RWPE1 (cell line): ENCODE measurements at regions not wholly inside any gene's neighbourhood (a gene's known extent, or its start where the extent isn't known, plus 50 kb on each side); places are given as distances from the start of the nearest gene placed in this dataset.

Experiments used
- CTCF ChIA-PET: fragments of 350-600 bp; sonication (Branson Sonifier 250); formaldehyde crosslinking; extraction: SDS; loops from one replicate; lab custom pipeline; 2021; lab: Yijun Ruan, JAX
- POLR2A ChIA-PET: fragments of 400-600 bp; formaldehyde crosslinking; extraction: SDS; loops from one replicate; lab custom pipeline; 2020; ENCODE audit warnings: antibody characterized with exemption; ENCODE audit not compliant: low non-redundant PET; lab: Yijun Ruan, JAX
- DNase-seq: peaks from one replicate; pipeline ENCODE4 v3.0.0; 2012; ENCODE audit warnings: low spot score
- H3K27ac ChIP-seq: fragments of 450-650 bp; 2 replicates; pipeline ENCODE4 v1.5.1; 2017
- TF ChIP-seq, protein P1 (sequence below): fragments of 450-650 bp; conservative IDR thresholded peaks from 2 replicates; pipeline ENCODE4 v1.5.1; 2017; ENCODE audit warnings: low read depth, mild to moderate bottlenecking

DNA sequence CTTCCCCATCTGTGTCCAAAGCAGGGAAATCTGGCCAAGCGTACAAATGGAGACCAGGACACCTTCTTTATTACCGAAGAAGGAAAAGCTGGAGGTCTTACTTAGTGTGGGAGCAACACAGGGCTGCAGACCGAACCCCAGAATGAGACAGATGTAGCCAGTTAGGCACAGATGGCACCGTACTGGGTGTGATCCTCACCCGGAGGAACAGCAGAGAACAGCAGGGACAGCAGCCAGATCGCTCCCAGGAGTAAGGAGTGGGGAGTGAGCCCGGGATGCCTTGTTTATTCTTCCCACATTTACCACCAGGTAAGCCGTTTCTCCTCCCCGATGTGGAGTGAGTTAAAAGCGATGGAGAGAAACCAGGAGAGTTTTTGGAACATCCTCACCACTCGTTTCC lies 150.7 kb upstream of the SPRED2 start:
- ChIA-PET POLR2A (no interaction called here), CTCF (no interaction called here)
- no peak overlapping the region for H3K27ac ChIP-seq
- DNase-seq: no peak
- TF ChIP-seq, protein P1, sequence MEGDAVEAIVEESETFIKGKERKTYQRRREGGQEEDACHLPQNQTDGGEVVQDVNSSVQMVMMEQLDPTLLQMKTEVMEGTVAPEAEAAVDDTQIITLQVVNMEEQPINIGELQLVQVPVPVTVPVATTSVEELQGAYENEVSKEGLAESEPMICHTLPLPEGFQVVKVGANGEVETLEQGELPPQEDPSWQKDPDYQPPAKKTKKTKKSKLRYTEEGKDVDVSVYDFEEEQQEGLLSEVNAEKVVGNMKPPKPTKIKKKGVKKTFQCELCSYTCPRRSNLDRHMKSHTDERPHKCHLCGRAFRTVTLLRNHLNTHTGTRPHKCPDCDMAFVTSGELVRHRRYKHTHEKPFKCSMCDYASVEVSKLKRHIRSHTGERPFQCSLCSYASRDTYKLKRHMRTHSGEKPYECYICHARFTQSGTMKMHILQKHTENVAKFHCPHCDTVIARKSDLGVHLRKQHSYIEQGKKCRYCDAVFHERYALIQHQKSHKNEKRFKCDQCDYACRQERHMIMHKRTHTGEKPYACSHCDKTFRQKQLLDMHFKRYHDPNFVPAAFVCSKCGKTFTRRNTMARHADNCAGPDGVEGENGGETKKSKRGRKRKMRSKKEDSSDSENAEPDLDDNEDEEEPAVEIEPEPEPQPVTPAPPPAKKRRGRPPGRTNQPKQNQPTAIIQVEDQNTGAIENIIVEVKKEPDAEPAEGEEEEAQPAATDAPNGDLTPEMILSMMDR: no peak

DNA sequence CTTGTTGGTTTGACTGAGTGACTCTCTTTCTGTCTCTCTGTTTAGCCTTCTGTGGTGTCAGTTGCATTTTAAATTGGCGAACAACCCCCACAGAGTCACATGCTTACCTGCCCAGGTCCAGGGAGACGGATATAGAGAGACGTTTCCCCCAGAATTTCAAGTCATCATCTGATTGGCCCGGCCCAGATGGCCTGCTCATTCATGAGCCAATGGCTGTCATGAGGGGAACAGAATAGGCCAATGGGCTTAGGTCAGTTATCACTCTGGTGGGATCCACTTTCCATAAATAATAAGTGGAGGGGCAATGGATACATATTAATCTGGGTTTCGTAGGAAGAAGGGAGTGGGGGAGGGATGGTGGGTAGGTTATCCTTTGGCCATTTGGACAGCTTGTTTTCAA lies 150.0 kb upstream of the SPRED2 start:
- DNase-seq: no peak
- ChIA-PET POLR2A (no interaction called here), CTCF (no interaction called here)
- TF ChIP-seq, protein P1: no peak
- H3K27ac ChIP-seq: no peak overlapping the region

DNA sequence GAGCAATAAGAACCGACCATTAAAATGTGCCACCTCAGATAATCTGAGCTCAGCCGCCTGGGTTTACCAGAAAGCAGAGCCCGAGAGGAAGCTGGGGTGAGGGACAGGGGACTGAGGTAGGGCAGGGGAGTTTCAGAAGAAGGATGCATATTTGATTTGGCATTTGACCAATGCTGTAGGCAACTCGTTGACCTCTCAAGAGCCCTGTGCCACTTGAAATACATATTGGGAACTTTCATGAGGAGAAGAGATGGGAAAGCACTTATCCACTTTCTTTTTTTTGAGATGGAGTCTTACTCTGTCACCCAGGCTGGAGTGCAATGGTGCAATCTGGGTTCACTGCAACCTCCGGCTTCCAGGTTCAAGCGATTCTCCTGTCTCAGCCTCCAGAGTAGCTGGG lies 148.4 kb upstream of the SPRED2 start:
- TF ChIP-seq, protein P1: no peak
- no peak for DNase-seq
- POLR2A ChIA-PET: no interaction called here
- H3K27ac ChIP-seq: no peak overlapping the region
- CTCF ChIA-PET: no interaction called here

DNA sequence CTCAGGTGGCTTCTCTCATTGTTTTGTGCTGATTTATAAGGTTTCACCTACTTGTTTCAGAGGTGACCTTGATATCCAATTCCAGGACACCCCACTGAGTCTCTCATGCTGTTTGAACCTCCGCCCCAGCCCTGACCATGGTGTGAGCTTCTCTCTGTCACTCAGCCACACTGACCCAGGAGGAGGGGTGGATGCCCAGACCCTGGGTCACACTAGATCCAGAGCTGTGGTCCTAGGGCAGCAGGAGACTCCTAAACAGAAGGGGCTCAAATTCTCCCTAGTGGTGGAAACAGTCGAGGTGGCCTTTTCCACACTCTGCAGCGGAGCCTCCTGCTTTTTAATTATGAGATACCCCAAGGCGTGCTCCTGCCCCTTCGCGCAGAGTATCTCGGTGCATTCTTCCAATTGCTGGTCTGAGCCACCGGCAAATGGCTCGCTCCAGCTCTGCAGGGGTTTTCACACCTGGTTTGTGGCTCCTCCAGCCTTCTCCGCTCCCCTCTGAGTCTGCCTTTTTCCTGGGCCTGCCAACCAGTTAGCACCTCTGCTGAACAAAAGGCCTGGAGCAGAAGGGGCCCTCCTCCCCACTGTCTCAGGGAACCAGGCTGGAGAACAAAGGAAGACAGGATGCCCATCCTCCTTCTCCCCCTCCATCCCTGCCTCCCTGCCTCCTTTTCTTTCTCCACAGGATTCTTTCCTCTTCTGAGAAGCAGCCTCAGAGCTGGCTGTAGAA lies 147.3 kb upstream of the SPRED2 start:
- POLR2A ChIA-PET: no interaction called here
- H3K27ac ChIP-seq: peak overlapping the region; percentile 12; the same call in 1 of the 2 replicates
- no peak for DNase-seq
- TF ChIP-seq, protein P1: no peak
- CTCF ChIA-PET: interaction anchor here (0.6 kb wide), 1 partner anchor 347 kb away, joined by 4 read pairs; no protein-coding TSS in a partner anchor

DNA sequence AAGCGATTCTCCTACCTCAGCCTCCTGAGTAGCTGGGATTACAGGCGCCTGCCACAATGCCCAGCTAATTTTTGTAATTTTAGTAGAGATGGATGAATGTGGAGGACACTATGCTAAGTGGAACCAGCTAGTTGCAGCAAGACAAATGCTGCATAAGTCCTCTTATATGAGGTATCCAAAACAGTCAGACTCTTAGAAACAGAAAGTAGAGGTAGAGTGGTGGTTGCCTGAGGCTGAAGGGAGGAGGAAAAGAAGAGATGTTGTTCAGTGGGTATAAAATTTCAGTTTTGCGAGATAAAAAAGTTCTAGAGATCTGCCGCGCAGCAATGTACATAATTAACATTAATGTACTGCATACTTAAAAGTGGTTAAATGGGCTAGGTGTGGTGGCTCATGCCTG lies 145.3 kb upstream of the SPRED2 start:
- DNase-seq: no peak
- CTCF ChIA-PET: interaction anchor here (0.6 to 0.7 kb wide), 3 partner anchors 12 to 1133 kb away, joined by 3 to 5 read pairs (median 5); no protein-coding TSS in a partner anchor
- TF ChIP-seq, protein P1: no peak
- H3K27ac ChIP-seq: peak overlapping the region; percentile 95
- POLR2A ChIA-PET: no interaction called here

DNA sequence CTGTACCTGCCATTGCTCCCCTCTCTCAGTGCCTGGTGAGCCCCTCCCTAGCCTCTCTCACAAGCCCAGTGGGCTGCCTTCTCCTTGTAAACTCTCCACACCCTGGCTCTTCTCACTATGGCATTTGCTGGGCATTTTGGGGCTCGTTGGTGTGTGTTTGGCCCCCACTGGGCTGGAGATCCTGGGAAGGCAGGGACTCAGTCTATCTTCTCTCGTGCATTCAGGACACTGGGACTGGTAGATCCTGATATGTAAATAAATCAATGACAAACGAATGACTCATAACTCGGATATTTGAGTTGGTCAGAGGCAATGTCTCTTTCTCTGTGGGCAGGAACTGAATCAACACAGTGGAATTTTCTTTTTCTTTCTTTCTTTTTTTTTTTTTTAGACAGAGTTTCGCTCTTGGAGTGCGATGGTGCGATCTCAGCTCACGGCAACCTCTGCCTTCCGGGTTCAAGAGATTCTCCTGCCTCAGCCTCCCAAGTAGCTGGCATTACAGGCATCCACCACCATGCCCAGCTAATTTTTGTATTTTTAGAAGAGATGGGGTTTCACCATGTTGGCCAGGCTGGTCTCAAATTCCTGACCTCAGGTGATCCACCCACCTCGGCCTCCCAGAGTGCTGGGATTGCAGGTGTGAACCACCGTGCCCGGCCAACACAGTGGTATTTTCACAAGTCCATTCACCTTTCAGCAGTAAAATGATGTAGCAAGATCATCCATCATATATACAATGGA lies 144.6 kb upstream of the SPRED2 start:
- POLR2A ChIA-PET: no interaction called here
- peak overlapping the region; percentile 95 for H3K27ac ChIP-seq

More for the DNA sequence above, 144.6 kb upstream of the SPRED2 start:
- peak; percentile 80 for DNase-seq
- TF ChIP-seq, protein P1: no peak
- CTCF ChIA-PET: interaction anchor here (0.6 to 0.7 kb wide), 3 partner anchors 12 to 1133 kb away, joined by 3 to 5 read pairs (median 5); no protein-coding TSS in a partner anchor
